AG04449 (cell line): ENCODE measurements at regions not wholly inside any gene's neighbourhood (a gene's known extent, or its start where the extent isn't known, plus 50 kb on each side); places are given as distances from the start of the nearest gene placed in this dataset.

Experiments used
- CTCF ChIA-PET: fragments of 350-600 bp; formaldehyde crosslinking; extraction: SDS; loops from one replicate; lab custom pipeline; 2021; ENCODE audit warnings: antibody characterized with exemption; lab: Yijun Ruan, JAX
- POLR2A ChIA-PET: fragments of 400-600, 350-600 bp; formaldehyde crosslinking; extraction: SDS; loops from one replicate; lab custom pipeline; 2020; ENCODE audit warnings: antibody characterized with exemption, inconsistent platforms; lab: Yijun Ruan, JAX
- DNase-seq: peaks from one replicate; pipeline ENCODE4 v3.0.0-alpha.2; 2010; ENCODE audit warnings: low read depth, low spot score
- H3K4me3 ChIP-seq: 2 replicates; pipeline ENCODE4 v1.5.1; 2011; ENCODE audit warnings: low read depth, mild to moderate bottlenecking, control low read depth, low read length
- TF ChIP-seq, protein P1 (sequence below): IDR thresholded peaks from one replicate; pipeline ENCODE4 v1.5.1; 2011; ENCODE audit warnings: mild to moderate bottlenecking, moderate library complexity, low read length, control low read depth, inconsistent platforms; ENCODE audit not compliant: insufficient read depth; ENCODE audit errors: missing control alignments

DNA sequence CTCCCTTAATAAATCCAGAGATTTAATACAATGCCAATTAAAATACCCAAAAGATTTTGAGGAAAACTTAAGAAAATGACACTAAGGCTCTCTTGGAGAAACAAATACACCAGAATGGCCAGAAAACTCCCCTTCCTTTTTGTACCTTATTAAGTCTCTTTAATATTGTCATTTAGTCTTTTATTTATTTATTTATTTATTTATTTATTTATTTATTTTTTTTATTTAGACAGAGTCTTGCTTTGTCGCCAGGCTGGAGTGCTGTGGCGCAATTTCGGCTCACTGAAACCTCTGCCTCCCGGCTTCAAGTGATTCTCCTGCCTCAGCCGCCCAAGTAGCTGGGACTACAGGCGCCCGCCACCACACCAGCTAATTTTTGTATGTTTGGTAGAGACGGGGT lies 210.6 kb downstream of the DACT1 start:
- POLR2A ChIA-PET = no interaction called here
- TF ChIP-seq, protein P1, sequence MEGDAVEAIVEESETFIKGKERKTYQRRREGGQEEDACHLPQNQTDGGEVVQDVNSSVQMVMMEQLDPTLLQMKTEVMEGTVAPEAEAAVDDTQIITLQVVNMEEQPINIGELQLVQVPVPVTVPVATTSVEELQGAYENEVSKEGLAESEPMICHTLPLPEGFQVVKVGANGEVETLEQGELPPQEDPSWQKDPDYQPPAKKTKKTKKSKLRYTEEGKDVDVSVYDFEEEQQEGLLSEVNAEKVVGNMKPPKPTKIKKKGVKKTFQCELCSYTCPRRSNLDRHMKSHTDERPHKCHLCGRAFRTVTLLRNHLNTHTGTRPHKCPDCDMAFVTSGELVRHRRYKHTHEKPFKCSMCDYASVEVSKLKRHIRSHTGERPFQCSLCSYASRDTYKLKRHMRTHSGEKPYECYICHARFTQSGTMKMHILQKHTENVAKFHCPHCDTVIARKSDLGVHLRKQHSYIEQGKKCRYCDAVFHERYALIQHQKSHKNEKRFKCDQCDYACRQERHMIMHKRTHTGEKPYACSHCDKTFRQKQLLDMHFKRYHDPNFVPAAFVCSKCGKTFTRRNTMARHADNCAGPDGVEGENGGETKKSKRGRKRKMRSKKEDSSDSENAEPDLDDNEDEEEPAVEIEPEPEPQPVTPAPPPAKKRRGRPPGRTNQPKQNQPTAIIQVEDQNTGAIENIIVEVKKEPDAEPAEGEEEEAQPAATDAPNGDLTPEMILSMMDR = no peak

GRCh38 chr14:58849601-58850000 lies 211.8 kb downstream of the DACT1 start:
- TF ChIP-seq, protein P1 = no peak
- CTCF ChIA-PET = interaction anchor here (1.1 kb wide), 1 partner anchor 22 kb away, joined by 4 read pairs; no protein-coding TSS in a partner anchor
- no peak overlapping the region for H3K4me3 ChIP-seq
- POLR2A ChIA-PET = no interaction called here
- DNase-seq = no peak

More for the DNA sequence above, 210.6 kb downstream of the DACT1 start:
- H3K4me3 ChIP-seq = no peak overlapping the region
- CTCF ChIA-PET = interaction anchor here (0.6 kb wide), 1 partner anchor 210 kb away, joined by 3 read pairs; the partner anchor contains the start of gene DACT1
- no peak for DNase-seq

DNA sequence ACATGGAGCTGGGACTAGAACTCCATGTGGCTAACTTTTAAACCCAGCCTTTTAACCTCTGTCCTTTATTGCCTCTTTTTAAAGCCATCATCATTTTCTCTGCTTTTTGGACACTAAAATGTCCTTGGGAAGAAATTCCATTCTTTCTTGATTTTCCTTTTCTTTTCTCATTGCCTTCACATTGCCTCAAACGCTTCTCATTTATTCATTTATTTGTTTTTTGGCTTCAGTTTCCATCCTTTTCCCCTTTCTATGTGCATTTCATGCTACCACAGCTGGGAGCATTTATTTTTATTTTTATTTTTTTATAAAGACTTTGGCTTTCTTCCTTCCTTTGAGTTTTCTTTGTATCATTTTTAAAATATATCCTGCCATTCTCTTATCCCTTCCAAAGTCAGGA lies 212.2 kb downstream of the DACT1 start:
- DNase-seq = no peak

GRCh38 chr14:58861586-58861985 lies 223.8 kb downstream of the DACT1 start:
- no peak overlapping the region for H3K4me3 ChIP-seq
- DNase-seq = no peak
- TF ChIP-seq, protein P1 = no peak
- ChIA-PET CTCF (interaction anchor here (1.5 kb wide), 1 partner anchor 196 kb away, joined by 3 read pairs; no protein-coding TSS in a partner anchor), POLR2A (no interaction called here)

More for the DNA sequence above, 212.2 kb downstream of the DACT1 start:
- no peak overlapping the region for H3K4me3 ChIP-seq
- TF ChIP-seq, protein P1 = no peak
- ChIA-PET CTCF (interaction anchor here (1.1 kb wide), 1 partner anchor 22 kb away, joined by 4 read pairs; no protein-coding TSS in a partner anchor), POLR2A (no interaction called here)

- H3K4me3 ChIP-seq = no peak overlapping the region
- TF ChIP-seq, protein P1 = no peak
- DNase-seq = no peak
- ChIA-PET POLR2A (no interaction called here), CTCF (no interaction called here)
These were observed 224.8 kb downstream of the DACT1 start for GRCh38 chr14:58862416-58863160.

GRCh38 chr14:58863661-58864345 lies 226.0 kb downstream of the DACT1 start:
- DNase-seq = no peak
- no peak overlapping the region for H3K4me3 ChIP-seq
- TF ChIP-seq, protein P1 = no peak
- CTCF ChIA-PET = interaction anchor here (0.9 to 1.5 kb wide), 3 partner anchors 18 to 221 kb away, joined by 3 read pairs; no protein-coding TSS in a partner anchor
- POLR2A ChIA-PET = interaction anchor here (0.6 kb wide), 1 partner anchor 10 kb away, joined by 3 read pairs; no protein-coding TSS in a partner anchor
